GM21515 (cell line): ENCODE measurements at regions not wholly inside any gene's neighbourhood (a gene's known extent, or its start where the extent isn't known, plus 50 kb on each side); places are given as distances from the start of the nearest gene placed in this dataset.
A peak's percentile ranks its signal among the peaks of the same experiment; 100 is the strongest.

ENCODE experiments used
- ATAC-seq: cut with Tn5 transposase; IDR thresholded peaks from one replicate; pipeline ENCODE4 v1.9.1; 2021; ENCODE audit not compliant: unreplicated experiment

- ATAC-seq: peak; percentile 92
Observed at GRCh38 chr13:110965038-110965754, 50.3 kb upstream of the ANKRD10 start.
